Tibial nerve (tissue), 4 donors: ENCODE measurements at regions not wholly inside any gene's neighbourhood (a gene's known extent, or its start where the extent isn't known, plus 50 kb on each side); places are given as distances from the start of the nearest gene placed in this dataset.

Experiments
- DNase-seq, 2 donors: peaks; one replicate each; pipeline ENCODE4 v3.0.0-alpha.2; 2019; ENCODE audit warnings: low spot score in 2 of 2
- H3K27ac ChIP-seq, 4 donors: fragments of 200-600 bp; sonication (generic) in 3 of 4; one replicate each; pipeline ENCODE4 v1.5.1; 2017 to 2019; ENCODE audit warnings: mild to moderate bottlenecking in 1 of 4
- H3K27me3 ChIP-seq, 2 donors: fragments of 200-600 bp; sonication (generic) in 1 of 2; one replicate each; pipeline versions ENCODE4 v1.5.1 to v1.6.0; 2017 to 2019
- H3K36me3 ChIP-seq, 3 donors: fragments of 200-600 bp; sonication (generic); one replicate each; pipeline ENCODE4 v1.5.1; 2018 to 2019
- H3K4me1 ChIP-seq, 4 donors: fragments of 200-600 bp; sonication (generic) in 3 of 4; one replicate each; pipeline ENCODE4 v1.5.1; 2017 to 2019
- H3K4me3 ChIP-seq, 4 donors: fragments of 200-600 bp; sonication (generic) in 3 of 4; one replicate each; pipeline ENCODE4 v1.5.1; 2017 to 2019; ENCODE audit warnings: mild to moderate bottlenecking in 1 of 4, moderate library complexity in 1 of 4
- H3K9me3 ChIP-seq, 4 donors: fragments of 200-600 bp; sonication (generic) in 3 of 4; one replicate each; pipeline ENCODE4 v1.5.1; 2017 to 2019
- EP300 ChIP-seq, 2 donors: sonication (generic); formaldehyde crosslinking; IDR thresholded peaks; one replicate each; pipeline ENCODE4 v1.6.1; 2017; ENCODE audit warnings: antibody characterized with exemption in 2 of 2, mild to moderate bottlenecking in 1 of 2
- POLR2A ChIP-seq, 2 donors: fragments of 450-650 bp; IDR thresholded peaks; one replicate each; pipeline ENCODE4 v1.6.1; 2017; ENCODE audit warnings: antibody characterized with exemption in 2 of 2, mild to moderate bottlenecking in 2 of 2, moderate library complexity in 2 of 2
- WGBS, 2 donors: methylation state at CpG; one replicate each; pipeline ENCODE4 v1.1.5; 2018; 5-methylcytosine and 5-hydroxymethylcytosine counted together
- TF ChIP-seq, protein P1 (sequence below), 5 experiments: fragments of 200-600 bp in 3 of 5; fragments of 450-650 bp in 2 of 5; sonication (generic) in 3 of 5; IDR thresholded peaks; one replicate each; pipeline ENCODE4 v1.5.1; 2016 to 2019; ENCODE audit warnings: antibody characterized with exemption in 5 of 5, mild to moderate bottlenecking in 3 of 5, moderate library complexity in 2 of 5

DNA sequence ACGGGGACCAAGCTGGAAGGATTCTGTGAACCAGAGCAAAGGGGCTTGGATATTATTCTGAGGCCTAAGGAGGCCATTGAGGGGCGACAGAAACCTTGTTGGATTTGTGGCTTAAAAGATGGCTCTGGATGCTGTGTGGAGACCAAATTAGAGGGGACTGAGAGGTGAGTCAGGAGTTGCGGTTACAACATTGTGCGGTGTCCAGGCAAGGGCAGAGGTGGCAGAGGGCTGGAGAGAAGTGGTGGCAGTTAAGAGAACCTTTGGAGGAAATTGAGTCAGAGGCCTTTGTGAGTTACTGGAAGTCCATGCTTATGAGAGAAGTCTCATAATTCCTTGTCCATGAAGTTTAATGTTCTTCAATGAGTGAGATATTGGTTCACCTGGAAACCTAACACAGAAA, 143.2 kb downstream of the FAM43A start:
- WGBS, 2 donors = 71 to 83% methylated on average over 4 of the region's 4 CpGs

DNA sequence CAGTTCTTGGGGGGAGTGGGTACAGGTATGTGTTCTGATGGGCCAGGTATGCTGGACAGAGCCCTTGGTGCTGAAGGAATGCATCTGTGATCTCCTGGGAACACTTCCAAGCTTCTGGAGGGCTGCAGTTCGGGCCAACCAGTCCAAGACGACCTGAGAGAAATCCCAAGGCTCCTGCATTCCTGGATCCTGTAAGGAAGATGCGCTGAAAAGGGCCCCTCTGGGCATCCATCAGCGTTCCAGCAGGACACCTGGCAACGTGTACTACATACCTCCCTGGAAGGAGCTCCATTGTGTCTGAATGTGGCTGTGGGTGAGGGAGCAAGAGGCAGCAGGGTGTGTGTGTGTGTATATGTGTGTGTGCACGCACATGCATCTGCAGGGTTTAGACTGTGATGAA, 144.7 kb downstream of the FAM43A start:
- no peak overlapping the region for H3K27ac ChIP-seq

More for the DNA sequence above, 143.2 kb downstream of the FAM43A start:
- H3K9me3 ChIP-seq = no peaks in the 10 kb centered on the region
- TF ChIP-seq EP300 (IDR thresholded peaks at IDR 0.05) (no peak), POLR2A (IDR thresholded peaks at IDR 0.05) (no peak)
- TF ChIP-seq, protein P1, sequence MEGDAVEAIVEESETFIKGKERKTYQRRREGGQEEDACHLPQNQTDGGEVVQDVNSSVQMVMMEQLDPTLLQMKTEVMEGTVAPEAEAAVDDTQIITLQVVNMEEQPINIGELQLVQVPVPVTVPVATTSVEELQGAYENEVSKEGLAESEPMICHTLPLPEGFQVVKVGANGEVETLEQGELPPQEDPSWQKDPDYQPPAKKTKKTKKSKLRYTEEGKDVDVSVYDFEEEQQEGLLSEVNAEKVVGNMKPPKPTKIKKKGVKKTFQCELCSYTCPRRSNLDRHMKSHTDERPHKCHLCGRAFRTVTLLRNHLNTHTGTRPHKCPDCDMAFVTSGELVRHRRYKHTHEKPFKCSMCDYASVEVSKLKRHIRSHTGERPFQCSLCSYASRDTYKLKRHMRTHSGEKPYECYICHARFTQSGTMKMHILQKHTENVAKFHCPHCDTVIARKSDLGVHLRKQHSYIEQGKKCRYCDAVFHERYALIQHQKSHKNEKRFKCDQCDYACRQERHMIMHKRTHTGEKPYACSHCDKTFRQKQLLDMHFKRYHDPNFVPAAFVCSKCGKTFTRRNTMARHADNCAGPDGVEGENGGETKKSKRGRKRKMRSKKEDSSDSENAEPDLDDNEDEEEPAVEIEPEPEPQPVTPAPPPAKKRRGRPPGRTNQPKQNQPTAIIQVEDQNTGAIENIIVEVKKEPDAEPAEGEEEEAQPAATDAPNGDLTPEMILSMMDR (IDR thresholded peaks at IDR 0.05) = no peak
- no peak for DNase-seq
- H3K4me1 ChIP-seq = no peaks in the 10 kb centered on the region
- no peak overlapping the region for H3K27ac ChIP-seq
- no peak overlapping the region for H3K4me3 ChIP-seq
- no peaks in the 10 kb centered on the region for H3K36me3 ChIP-seq
- no peaks in the 10 kb centered on the region for H3K27me3 ChIP-seq

DNA sequence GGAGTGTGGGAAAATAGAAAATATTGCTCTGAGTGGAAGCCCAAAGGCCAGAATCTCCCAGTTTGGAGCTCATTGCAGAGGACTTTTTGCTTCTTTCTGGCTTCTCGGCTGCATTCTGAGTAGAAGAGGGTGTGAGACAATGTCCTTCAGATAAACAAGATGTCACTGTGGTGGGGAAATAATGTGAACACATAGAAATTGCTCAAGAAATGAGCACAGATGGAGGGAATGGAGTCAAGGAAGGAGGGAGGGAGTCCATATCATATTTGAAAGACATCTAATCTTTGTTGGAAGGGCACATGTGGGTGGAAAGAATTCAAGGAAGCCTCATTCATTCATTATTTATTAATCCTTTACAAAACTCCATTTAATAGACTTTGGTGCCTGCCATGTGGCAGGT, 145.3 kb downstream of the FAM43A start:
- H3K4me1 ChIP-seq = no peaks in the 10 kb centered on the region
- no peaks in the 10 kb centered on the region for H3K27me3 ChIP-seq
- TF ChIP-seq POLR2A (IDR thresholded peaks at IDR 0.05) (no peak), EP300 (IDR thresholded peaks at IDR 0.05) (no peak)
- TF ChIP-seq, protein P1 (IDR thresholded peaks at IDR 0.05) = no peak
- no peaks in the 10 kb centered on the region for H3K36me3 ChIP-seq
- H3K27ac ChIP-seq = no peak overlapping the region
- no peak overlapping the region for H3K4me3 ChIP-seq
- DNase-seq = no peak
- H3K9me3 ChIP-seq = no peaks in the 10 kb centered on the region
- 89 to 93% methylated on average over 1 of the region's 1 CpG for WGBS, 2 donors

More for the DNA sequence above, 144.7 kb downstream of the FAM43A start:
- no peak for DNase-seq
- no peaks in the 10 kb centered on the region for H3K9me3 ChIP-seq
- no peak overlapping the region for H3K4me3 ChIP-seq
- TF ChIP-seq, protein P1 (IDR thresholded peaks at IDR 0.05) = no peak
- TF ChIP-seq EP300 (IDR thresholded peaks at IDR 0.05) (no peak), POLR2A (IDR thresholded peaks at IDR 0.05) (no peak)
- WGBS, 2 donors = 76 to 78% methylated on average over 6 of the region's 6 CpGs
- no peaks in the 10 kb centered on the region for H3K4me1 ChIP-seq
- H3K27me3 ChIP-seq = no peaks in the 10 kb centered on the region
- no peaks in the 10 kb centered on the region for H3K36me3 ChIP-seq

DNA sequence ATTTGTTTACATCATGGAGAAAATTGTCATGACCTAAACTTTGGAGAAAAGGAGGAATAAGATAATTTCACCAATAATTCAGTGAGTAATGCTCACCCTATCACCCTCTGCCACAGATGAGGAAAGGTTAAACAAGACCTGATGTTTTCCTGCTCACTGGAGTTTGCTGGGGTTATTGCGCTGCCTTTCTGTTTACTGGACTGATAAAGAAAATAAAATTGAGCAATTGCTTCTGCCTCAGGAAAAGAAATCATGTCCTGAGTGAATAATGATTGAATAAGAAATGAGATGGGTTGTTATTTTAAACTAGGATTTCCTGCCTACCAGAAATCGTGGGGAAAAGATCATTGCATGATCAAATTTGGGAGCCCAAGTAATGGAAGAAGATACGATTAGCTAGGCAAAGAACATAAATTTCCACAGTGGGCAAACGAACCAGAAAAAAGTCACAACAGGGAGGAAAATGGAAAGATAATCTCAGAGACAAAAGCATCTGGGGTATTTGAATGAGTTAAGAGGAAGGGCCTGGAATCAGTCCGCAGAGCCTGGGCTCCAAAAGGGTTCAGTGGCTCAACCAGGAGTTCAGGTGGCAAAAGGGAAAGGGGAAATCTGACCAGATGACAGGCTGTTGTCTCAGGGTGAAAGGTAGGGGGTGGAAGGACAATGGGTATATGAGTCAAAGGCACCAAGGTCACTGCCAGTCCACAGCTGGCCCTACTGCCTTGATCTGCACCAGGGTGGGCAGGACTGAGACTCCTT, 146.8 kb downstream of the FAM43A start:
- no peaks in the 10 kb centered on the region for H3K4me1 ChIP-seq
- H3K9me3 ChIP-seq = no peaks in the 10 kb centered on the region
- H3K4me3 ChIP-seq = no peak overlapping the region
- H3K27me3 ChIP-seq = no peaks in the 10 kb centered on the region
- H3K27ac ChIP-seq = no peak overlapping the region
- no peak for DNase-seq
- 72 to 85% methylated on average over 5 of the region's 5 CpGs for WGBS, 2 donors
- no peak for TF ChIP-seq POLR2A (IDR thresholded peaks at IDR 0.05)
- TF ChIP-seq, protein P1 (IDR thresholded peaks at IDR 0.05) = no peak
- no peak for TF ChIP-seq EP300 (IDR thresholded peaks at IDR 0.05)
- no peaks in the 10 kb centered on the region for H3K36me3 ChIP-seq

DNA sequence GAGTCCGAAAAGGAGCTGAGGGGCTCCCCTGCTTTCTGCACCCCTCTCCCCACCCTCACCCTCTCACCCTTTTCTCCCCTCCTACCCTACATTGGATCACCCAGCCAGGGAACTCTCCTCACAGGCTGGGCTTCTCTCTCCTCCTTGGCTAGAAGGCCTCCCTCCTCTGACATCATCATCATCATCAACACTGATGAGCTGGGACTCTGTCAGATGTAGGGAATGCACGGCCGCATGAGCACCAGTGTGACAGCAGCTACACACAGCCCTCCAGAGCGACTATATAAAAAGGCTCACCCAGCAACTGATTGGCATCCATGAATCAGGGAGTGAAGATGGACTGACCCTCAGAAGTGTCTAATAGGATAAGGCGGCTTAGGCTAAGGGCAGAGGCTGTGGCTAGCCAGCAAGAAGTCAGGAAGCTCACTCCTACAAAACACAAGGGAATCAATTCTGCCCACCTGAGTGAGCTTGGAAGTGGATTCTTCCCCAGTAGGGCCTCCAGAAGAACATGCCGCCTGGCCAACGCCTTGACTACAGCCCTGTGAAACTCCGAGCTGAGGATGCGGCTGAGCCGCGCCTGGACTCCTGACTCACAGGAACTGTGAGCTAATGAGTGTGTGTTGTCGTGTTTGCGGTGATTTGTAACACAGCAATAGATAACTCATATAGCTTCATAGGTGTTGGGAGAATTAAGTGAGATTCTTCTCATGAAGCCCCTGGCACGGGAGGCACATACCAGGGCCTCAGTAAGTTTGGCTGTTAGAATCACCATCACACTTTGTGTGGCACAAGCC, 147.6 kb downstream of the FAM43A start:
- 90 to 94% methylated on average over 14 of the region's 14 CpGs for WGBS, 2 donors
- Histone ChIP-seq H3K4me1 (no peaks in the 10 kb centered on the region), H3K27ac (no peak overlapping the region), H3K4me3 (no peak overlapping the region), H3K9me3 (no peaks in the 10 kb centered on the region), H3K36me3 (no peaks in the 10 kb centered on the region), H3K27me3 (no peaks in the 10 kb centered on the region)
- no peak for DNase-seq
- TF ChIP-seq, protein P1 (IDR thresholded peaks at IDR 0.05) = no peak
